Stimulated activated CD8-positive, alpha-beta memory T cell treated with anti-CD3 and anti-CD28 coated beads, Interleukin-7, amount 100 ng/mL, for 48 hours (primary cell): ENCODE measurements at regions not wholly inside any gene's neighbourhood (a gene's known extent, or its start where the extent isn't known, plus 50 kb on each side); places are given as distances from the start of the nearest gene placed in this dataset.
"Not testable (repeated sequence)": the region's sequence is repeated elsewhere in the genome, so short reads cannot be mapped to it uniquely, and the experiment has no call there.

Experiments used
- DNase-seq, 2 donors: peaks; one replicate each; pipeline ENCODE4 v3.0.0-alpha.2; 2020; ENCODE audit warnings: low read depth in 1 of 2; ENCODE audit errors: extremely low read depth in 1 of 2

- not testable (repeated sequence) for DNase-seq
These were observed 57.0 kb upstream of the NEUROD1 start for GRCh38 chr2:181737302-181737701.

DNA sequence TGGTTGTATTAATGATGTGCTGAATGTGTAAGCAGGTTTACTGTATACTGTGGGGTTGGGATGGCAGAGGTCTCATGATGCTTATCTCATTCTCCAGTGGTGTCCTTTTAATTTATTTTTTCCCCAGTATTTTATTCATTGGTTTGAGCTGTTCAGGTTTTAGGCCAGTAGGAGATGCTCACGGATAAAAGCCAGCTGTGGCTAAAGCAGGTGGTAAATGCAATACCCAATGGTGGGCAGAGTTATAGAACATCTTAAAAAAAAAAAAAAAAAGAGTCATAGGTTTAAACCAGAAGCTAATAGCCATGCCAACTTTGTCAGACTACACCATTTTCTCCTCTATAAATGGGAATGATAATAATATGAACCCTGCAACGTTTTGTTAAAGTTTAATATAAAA is 57.8 kb upstream of the NEUROD1 start:
- DNase-seq, result no peak

DNA sequence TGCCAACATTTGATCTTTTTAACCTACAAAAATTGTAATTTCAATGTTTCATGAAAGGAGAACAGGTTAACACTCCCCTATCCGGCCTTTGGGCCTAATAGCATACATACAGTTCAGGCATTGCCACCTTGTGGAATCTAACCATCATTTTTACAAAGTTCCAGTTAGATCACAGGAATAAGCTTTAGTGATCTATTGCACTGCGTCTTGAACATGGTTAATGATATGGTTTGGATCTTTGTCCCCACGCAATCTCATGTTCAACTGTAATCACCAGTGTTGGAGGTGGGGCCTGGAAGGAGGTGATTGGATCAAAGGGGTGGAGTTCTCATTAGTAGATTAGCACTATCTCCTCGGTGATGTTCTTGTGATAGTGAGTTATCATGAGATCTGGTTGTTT is 58.2 kb upstream of the NEUROD1 start:
- no peak for DNase-seq

GRCh38 chr2:181741756-181742155 is 61.4 kb upstream of the NEUROD1 start:
- no peak for DNase-seq

DNA sequence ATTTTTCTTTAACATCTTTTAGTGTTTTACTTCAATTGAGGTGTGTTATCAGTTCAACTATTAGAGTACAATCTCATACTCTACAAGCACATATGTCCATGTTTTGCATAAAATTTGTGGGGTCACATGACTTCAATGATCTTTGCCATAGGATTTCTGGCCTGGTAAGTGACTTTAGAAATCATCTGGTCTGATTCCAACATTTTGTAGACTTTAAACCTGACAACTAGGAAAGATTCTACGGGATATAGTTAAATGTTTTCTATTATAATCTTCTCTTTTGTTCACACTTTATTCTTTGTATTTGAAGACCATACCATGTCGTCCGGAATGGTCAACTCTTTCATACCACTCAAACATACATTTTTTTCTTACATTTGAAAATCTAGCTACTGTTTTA is 62.0 kb upstream of the NEUROD1 start:
- DNase-seq, result no peak

DNA sequence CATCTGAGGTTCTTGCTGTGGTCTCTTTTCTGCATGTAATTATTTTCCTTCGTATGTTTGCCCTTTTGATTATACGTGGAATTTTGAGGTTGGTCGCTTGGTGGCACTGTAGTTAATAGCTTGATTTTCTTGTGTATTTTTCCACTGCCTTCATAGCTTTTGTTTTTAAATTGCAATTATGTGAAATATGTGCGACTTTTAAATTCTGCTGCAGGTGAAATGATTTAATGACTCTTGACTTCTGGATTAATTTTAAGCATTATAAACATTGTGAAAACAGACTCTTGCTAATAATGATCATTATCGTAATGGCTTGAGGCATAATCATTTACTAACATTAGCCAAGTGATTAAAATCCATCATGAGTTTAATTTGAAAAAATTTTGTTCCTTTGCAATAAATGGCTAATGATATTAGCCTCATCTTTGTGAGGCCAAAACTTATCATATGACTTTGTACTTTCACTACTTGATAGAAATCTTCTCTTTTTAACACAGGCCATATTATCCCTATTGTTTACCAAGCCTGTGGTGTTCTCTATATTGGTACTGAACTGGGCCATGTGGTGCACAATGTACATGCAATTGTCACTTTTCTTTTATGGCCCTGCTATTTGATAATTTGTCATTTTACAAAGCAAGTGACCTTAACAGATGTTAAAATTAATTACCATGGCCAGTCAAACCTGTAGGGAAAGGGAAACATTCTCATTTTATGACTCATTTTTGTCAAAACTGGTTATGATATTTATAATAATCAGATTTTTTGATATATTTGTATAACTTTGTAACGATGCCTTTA is 62.8 kb upstream of the NEUROD1 start:
- peak in 1 of 2 donors; percentile 5 for DNase-seq

DNA sequence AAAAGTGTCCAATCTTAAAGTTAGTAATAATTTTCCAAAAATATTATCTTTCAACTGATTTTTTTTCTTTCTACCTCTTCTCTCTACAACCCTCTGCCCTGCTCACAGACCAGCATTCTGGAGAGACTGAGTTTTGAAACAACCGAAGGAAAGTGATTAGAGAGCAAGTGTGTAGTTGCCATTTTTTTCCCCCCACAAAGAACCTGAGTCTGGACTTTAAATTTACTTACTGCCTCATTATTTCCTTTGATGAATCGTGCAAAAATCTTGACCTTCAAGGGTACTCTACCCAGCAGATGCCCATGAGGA is 63.4 kb upstream of the NEUROD1 start:
- no peak for DNase-seq

DNA sequence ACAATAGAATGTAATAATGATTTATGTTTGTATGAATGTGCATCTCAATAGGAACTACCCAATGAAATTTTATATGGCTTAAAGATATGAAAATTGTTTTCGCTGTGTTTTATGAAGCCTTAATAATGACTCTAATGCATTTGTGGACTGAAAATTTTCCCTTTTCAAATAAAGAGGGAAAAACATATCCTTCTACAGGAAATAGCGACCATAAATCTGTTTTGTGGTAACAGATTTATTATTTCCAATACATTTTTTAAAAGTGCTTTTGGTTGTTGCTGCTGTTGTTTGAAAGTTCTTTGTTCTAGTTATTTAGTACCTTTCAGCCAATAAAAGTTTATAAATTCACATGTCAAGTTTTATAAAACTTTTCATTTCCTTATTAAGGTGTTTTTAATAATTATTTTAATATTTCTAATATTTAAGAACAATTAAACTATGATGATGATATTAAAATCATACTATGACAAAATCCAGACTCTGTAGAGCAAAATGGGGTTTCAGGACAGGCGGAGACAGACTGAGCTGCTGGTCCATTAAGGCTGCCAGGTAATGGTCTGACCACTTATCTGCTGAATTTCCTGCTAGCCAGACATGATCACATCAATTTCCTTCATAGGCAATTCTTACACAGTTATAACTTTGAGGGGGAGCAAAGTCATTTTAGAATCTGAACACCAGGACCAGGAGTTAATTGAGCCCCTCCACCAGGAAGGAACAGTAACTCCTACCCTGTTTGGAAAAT is 65.7 kb upstream of the NEUROD1 start:
- DNase-seq, result no peak

DNA sequence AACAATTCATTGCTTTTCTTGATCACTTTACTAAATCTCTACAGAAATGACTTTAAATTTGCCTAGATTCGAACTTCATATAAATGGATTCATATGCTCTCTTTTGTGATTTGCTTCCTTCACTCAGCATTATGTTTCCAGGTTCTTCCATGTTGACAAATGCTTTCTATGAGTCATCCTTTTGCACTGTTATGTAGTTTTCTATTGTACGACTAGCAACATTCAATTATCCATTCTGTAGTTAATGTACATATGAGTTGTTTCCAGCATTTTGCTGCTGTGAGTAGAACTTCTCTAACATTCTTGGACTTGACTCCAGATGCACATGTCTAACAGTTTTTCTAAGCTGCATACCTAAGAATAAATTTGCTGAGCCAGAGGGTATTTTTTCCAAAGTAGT is 66.5 kb upstream of the NEUROD1 start:
- no peak for DNase-seq

- DNase-seq, result no peak
These were observed 70.0 kb upstream of the NEUROD1 start for GRCh38 chr2:181750305-181750704.

- DNase-seq, result no peak
These were observed 71.1 kb upstream of the NEUROD1 start for GRCh38 chr2:181751266-181752030.

- DNase-seq, result no peak
These were observed 72.0 kb upstream of the NEUROD1 start for GRCh38 chr2:181752301-181752700.

- no peak for DNase-seq
These were observed 73.4 kb upstream of the NEUROD1 start for GRCh38 chr2:181753686-181754085.

GRCh38 chr2:181754105-181754504 is 73.8 kb upstream of the NEUROD1 start:
- no peak for DNase-seq

DNA sequence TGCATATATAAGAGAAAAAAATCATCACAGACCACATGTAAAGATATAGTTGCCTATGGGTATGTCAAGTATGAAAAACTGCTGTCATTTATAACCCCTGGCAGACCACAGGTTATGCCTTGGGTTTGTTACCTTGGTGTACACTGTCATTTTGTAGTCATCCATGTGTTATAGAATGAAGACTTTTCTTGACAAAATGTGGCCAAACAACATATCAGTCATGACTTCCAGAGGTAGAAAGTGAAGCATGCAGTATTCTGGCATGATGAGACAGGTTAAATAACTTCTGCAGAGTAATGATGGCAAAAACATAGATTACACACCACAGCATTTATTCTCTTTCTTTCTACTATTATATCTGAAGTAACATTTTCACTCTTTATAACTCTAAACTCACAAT is 74.9 kb upstream of the NEUROD1 start:
- no peak for DNase-seq

DNA sequence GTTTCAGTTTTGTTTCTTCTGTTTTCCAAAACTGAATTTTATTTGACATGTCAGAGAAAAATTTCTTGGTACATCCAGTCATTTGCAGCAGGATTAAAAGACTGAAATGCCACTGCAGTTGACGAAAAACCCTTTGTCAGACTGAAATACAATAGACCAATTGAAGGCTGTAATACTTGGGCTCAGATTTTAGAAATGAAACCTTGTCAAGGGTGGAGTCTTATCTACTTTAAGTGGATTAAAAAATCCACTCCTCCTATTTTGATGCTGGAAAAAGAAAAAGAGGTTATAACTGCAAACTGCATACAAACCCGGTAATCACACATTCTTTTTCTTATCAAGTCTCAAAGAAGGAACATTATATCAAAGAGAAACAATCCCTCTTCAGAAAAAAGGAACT is 80.2 kb upstream of the NEUROD1 start:
- DNase-seq, result no peak

GRCh38 chr2:181761175-181761574 is 80.9 kb upstream of the NEUROD1 start:
- no peak for DNase-seq

DNA sequence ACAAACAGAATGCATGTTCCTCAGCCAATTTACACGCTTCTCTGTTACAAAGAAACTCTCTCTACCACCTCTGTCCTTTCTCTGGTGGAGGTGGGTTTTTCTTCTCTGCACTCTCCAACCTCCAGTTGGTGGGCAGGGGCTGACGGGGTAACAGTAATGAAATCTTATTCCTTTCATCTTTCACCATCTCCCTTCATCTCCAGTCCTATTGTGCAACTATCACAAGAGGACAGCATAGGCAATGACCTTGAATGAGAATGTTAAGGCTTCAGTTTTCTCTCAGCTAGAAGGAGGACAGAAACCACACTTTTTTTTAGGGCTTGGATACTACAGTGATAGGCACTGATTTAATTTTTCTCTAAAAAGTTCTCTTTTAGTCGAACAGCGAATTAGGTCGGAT is 81.7 kb upstream of the NEUROD1 start:
- DNase-seq, result no peak

- DNase-seq, result no peak
These were observed 82.5 kb upstream of the NEUROD1 start for GRCh38 chr2:181762848-181763247.

- no peak for DNase-seq
These were observed 83.1 kb upstream of the NEUROD1 start for GRCh38 chr2:181763423-181763822.

DNA sequence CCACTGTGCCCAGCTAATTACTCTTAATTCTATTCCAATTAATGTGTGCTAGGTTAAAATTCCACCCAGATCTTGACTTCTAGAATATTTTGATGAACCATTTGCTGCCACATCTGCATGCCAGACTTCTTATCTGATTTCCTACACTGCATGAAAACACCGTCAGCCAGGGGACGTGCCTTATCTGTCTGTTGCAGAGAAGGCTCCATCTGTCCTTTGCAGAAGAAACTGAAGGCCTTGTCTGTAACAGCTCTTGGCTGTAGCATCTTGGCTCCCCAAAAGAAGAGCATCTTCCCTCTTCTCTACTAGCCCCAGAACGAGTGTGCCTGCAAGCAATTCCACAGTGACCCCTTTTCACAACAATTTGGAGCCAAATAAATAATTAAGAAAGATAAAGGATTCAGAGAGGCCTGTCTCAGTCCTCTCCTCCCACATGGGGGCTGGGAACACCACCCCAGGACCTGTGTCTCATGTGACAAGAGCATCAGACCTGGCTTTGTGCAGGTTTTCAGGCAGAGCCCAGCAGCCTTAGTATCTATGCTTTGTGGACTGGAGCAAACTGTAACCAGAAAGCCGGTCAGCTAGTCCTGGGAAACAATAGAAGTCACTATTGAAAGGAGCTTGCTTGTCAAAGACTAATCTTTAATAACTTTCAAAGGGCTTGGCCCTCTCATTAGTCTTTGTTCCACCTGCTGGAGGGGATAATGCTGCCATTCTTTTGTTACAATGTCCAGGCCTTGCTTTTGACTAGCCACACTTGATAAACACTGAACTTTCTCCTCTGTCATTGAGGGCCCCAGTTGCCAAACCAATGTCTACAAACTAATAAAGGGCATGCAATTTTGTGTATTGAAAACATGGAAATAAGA is 84.0 kb upstream of the NEUROD1 start:
- no peak for DNase-seq
